ENCODE measurements at regions not wholly inside any gene's neighbourhood (a gene's known extent, or its start where the extent isn't known, plus 50 kb on each side); places are given as distances from the start of the nearest gene placed in this dataset.

GRCh38 chr5:130528474-130528873, 624.2 kb downstream of the CHSY3 start:
- no peak for TF ChIP-seq CTCF (tag by site-specific recombination; IDR thresholded peaks at IDR 0.05)
- TF ChIP-seq REST (tag by site-specific recombination; IDR thresholded peaks at IDR 0.05), result no peak
- TF ChIP-seq ZNF274 (IDR thresholded peaks at IDR 0.05; ENCODE audit: low read length), result no peak
- no peak for TF ChIP-seq ZNF274 (tag by site-specific recombination; IDR thresholded peaks at IDR 0.05; ENCODE audit: borderline replicate concordance)
- no peak for TF ChIP-seq ATF2 (tag by site-specific recombination; IDR thresholded peaks at IDR 0.05; ENCODE audit: low read depth)
- no peak for TF ChIP-seq ZNF791 (tag by site-specific recombination; IDR thresholded peaks at IDR 0.05)
- no peak for TF ChIP-seq ZNF548 (tag by site-specific recombination; IDR thresholded peaks at IDR 0.05)
- no peak for TF ChIP-seq ZBTB1 (tag by site-specific recombination; IDR thresholded peaks at IDR 0.05)
- TF ChIP-seq ZNF501 (tag by site-specific recombination; IDR thresholded peaks at IDR 0.05), result no peak
- no peak for TF ChIP-seq ZNF26 (tag by site-specific recombination; IDR thresholded peaks at IDR 0.05)
- TF ChIP-seq ZBTB6 (tag by site-specific recombination; IDR thresholded peaks at IDR 0.05), result no peak
- no peak for TF ChIP-seq KLF16 (tag by site-specific recombination; IDR thresholded peaks at IDR 0.05)
- no peak for TF ChIP-seq REPIN1 (tag by site-specific recombination; IDR thresholded peaks at IDR 0.05; ENCODE audit: low read depth)
